ACC112 (cell line): ENCODE measurements at regions not wholly inside any gene's neighbourhood (a gene's known extent, or its start where the extent isn't known, plus 50 kb on each side); places are given as distances from the start of the nearest gene placed in this dataset.
A peak's percentile ranks its signal among the peaks of the same experiment; 100 is the strongest.

Experiments
- H2AFZ ChIP-seq: fragments of 200-600 bp; sonication (generic); one replicate; pipeline ENCODE4 v1.6.0; 2017; ENCODE audit warnings: antibody characterized with exemption, low read length; ENCODE audit not compliant: unreplicated experiment
- H3K27ac ChIP-seq: fragments of 200-600 bp; sonication (generic); 2 replicates; pipeline ENCODE4 v1.5.1; 2014; ENCODE audit warnings: low read depth, mild to moderate bottlenecking, antibody characterized with exemption, low read length, moderate library complexity
- H3K27me3 ChIP-seq: fragments of 200-600 bp; sonication (generic); 2 replicates; pipeline ENCODE4 v1.6.1; 2014; ENCODE audit warnings: mild to moderate bottlenecking, antibody characterized with exemption, low read length, moderate library complexity, mixed read lengths; ENCODE audit not compliant: insufficient read depth
- H3K36me3 ChIP-seq: fragments of 200-600 bp; sonication (generic); 2 replicates; pipeline ENCODE4 v1.6.1; 2016; ENCODE audit warnings: mild to moderate bottlenecking, antibody characterized with exemption, low read length, moderate library complexity, mixed read lengths; ENCODE audit not compliant: insufficient read depth
- H3K4me1 ChIP-seq: fragments of 200-600 bp; sonication (generic); one replicate; pipeline ENCODE4 v1.6.1; 2016; ENCODE audit warnings: low read length, mixed read lengths; ENCODE audit not compliant: insufficient read depth, unreplicated experiment, control insufficient read depth
- H3K4me3 ChIP-seq: fragments of 200-600 bp; sonication (generic); 2 replicates; pipeline ENCODE4 v1.5.1; 2014; ENCODE audit warnings: mild to moderate bottlenecking, low read depth, low read length
- H3K79me2 ChIP-seq: fragments of 200-600 bp; sonication (generic); one replicate; pipeline ENCODE4 v1.6.0; 2016; ENCODE audit warnings: low read length; ENCODE audit not compliant: control insufficient read depth, unreplicated experiment, insufficient read depth

- H3K4me3 ChIP-seq = no peak overlapping the region
- H3K27me3 ChIP-seq = no peaks in the 10 kb centered on the region
- no peaks in the 10 kb centered on the region for H3K79me2 ChIP-seq
These were observed 91.1 kb upstream of the ANKRD50 start for GRCh38 chr4:124803641-124804040.

GRCh38 chr4:124803026-124803425, 90.5 kb upstream of the ANKRD50 start:
- Histone ChIP-seq H3K4me3 (no peak overlapping the region), H3K27me3 (no peaks in the 10 kb centered on the region), H3K27ac (no peak overlapping the region), H3K4me1 (no peaks in the 10 kb centered on the region), H3K36me3 (no peaks in the 10 kb centered on the region), H3K79me2 (no peaks in the 10 kb centered on the region), H2AFZ (peak overlapping the region; percentile 81)

More at GRCh38 chr4:124803641-124804040, 91.1 kb upstream of the ANKRD50 start:
- H3K4me1 ChIP-seq = no peaks in the 10 kb centered on the region
- H3K36me3 ChIP-seq = no peaks in the 10 kb centered on the region
- no peak overlapping the region for H3K27ac ChIP-seq
- no peak overlapping the region for H2AFZ ChIP-seq

GRCh38 chr4:124797223-124797622, 84.7 kb upstream of the ANKRD50 start:
- H3K27me3 ChIP-seq = no peaks in the 10 kb centered on the region
- H2AFZ ChIP-seq = no peak overlapping the region
- no peaks in the 10 kb centered on the region for H3K4me1 ChIP-seq
- no peaks in the 10 kb centered on the region for H3K36me3 ChIP-seq
- no peak overlapping the region for H3K27ac ChIP-seq
- H3K4me3 ChIP-seq = no peak overlapping the region
- no peaks in the 10 kb centered on the region for H3K79me2 ChIP-seq

GRCh38 chr4:124790471-124790870, 77.9 kb upstream of the ANKRD50 start:
- Histone ChIP-seq H3K4me1 (no peaks in the 10 kb centered on the region), H3K79me2 (no peaks in the 10 kb centered on the region), H2AFZ (no peak overlapping the region), H3K27ac (no peak overlapping the region), H3K4me3 (no peak overlapping the region), H3K36me3 (no peaks in the 10 kb centered on the region), H3K27me3 (no peaks in the 10 kb centered on the region)

- Histone ChIP-seq H2AFZ (peak overlapping the region; percentile 49), H3K79me2 (no peaks in the 10 kb centered on the region), H3K27ac (no peak overlapping the region), H3K4me3 (no peak overlapping the region), H3K27me3 (no peaks in the 10 kb centered on the region), H3K36me3 (no peaks in the 10 kb centered on the region), H3K4me1 (no peaks in the 10 kb centered on the region)
These were observed 74.1 kb upstream of the ANKRD50 start for GRCh38 chr4:124786634-124787033.

GRCh38 chr4:124785645-124786044, 73.1 kb upstream of the ANKRD50 start:
- no peaks in the 10 kb centered on the region for H3K36me3 ChIP-seq

GRCh38 chr4:124783847-124784246, 71.3 kb upstream of the ANKRD50 start:
- H3K4me1 ChIP-seq = no peaks in the 10 kb centered on the region
- H3K79me2 ChIP-seq = no peaks in the 10 kb centered on the region
- H3K4me3 ChIP-seq = no peak overlapping the region
- H3K36me3 ChIP-seq = no peaks in the 10 kb centered on the region
- H2AFZ ChIP-seq = no peak overlapping the region
- H3K27me3 ChIP-seq = no peaks in the 10 kb centered on the region
- H3K27ac ChIP-seq = no peak overlapping the region

More at GRCh38 chr4:124785645-124786044, 73.1 kb upstream of the ANKRD50 start:
- Histone ChIP-seq H2AFZ (no peak overlapping the region), H3K27me3 (no peaks in the 10 kb centered on the region), H3K79me2 (no peaks in the 10 kb centered on the region), H3K4me1 (no peaks in the 10 kb centered on the region), H3K27ac (no peak overlapping the region), H3K4me3 (no peak overlapping the region)

GRCh38 chr4:124777007-124777406, 64.5 kb upstream of the ANKRD50 start:
- H3K27ac ChIP-seq = no peak overlapping the region
- no peak overlapping the region for H3K4me3 ChIP-seq
- H3K27me3 ChIP-seq = no peaks in the 10 kb centered on the region
- no peaks in the 10 kb centered on the region for H3K79me2 ChIP-seq
- H2AFZ ChIP-seq = peak overlapping the region; percentile 45
- H3K36me3 ChIP-seq = no peaks in the 10 kb centered on the region
- H3K4me1 ChIP-seq = peaks cover 9% of the 10 kb centered on the region

GRCh38 chr4:124768596-124769365, 56.2 kb upstream of the ANKRD50 start:
- Histone ChIP-seq H2AFZ (no peak overlapping the region), H3K27me3 (no peaks in the 10 kb centered on the region), H3K36me3 (no peaks in the 10 kb centered on the region), H3K79me2 (no peaks in the 10 kb centered on the region), H3K27ac (no peak overlapping the region), H3K4me1 (no peaks in the 10 kb centered on the region), H3K4me3 (no peak overlapping the region)

- Histone ChIP-seq H2AFZ (no peak overlapping the region), H3K27me3 (no peaks in the 10 kb centered on the region), H3K27ac (no peak overlapping the region), H3K4me1 (no peaks in the 10 kb centered on the region), H3K79me2 (no peaks in the 10 kb centered on the region), H3K36me3 (no peaks in the 10 kb centered on the region), H3K4me3 (no peak overlapping the region)
These were observed 50.4 kb upstream of the ANKRD50 start for GRCh38 chr4:124762956-124763355.
